ENCODE measurements at regions not wholly inside any gene's neighbourhood (a gene's known extent, or its start where the extent isn't known, plus 50 kb on each side); places are given as distances from the start of the nearest gene placed in this dataset.
A peak's percentile ranks its signal among the peaks of the same experiment; 100 is the strongest.

- Histone ChIP-seq H3K27ac (peak overlapping the region in 2 of 5 donors; percentile 30 to 34), H3K36me3 (no peaks in the 10 kb centered on the region), H3K9me3 (no peaks in the 10 kb centered on the region), H3K27me3 (no peaks in the 10 kb centered on the region), H3K4me3 (no peak overlapping the region), H3K4me1 (peaks cover 0 to 33% (median 16%) of the 10 kb centered on the region in 4 donors)
- intact Hi-C loops (cut with DNase I; ENCODE audit: low total_unique reads): no loop called here
- peak in 4 of 7 experiments; percentile 42 to 51 (median 47) for TF ChIP-seq CTCF (IDR thresholded peaks at IDR 0.05)
- no peak for TF ChIP-seq EP300 (IDR thresholded peaks at IDR 0.05)
- TF ChIP-seq POLR2A (IDR thresholded peaks at IDR 0.05): no peak
- no peak for TF ChIP-seq POLR2AphosphoS5 (IDR thresholded peaks at IDR 0.05)
- peak in 1 of 2 donors; percentile 50 for DNase-seq
These were observed 52.1 kb downstream of the MPP7 start for GRCh38 chr10:28250782-28251181.

GRCh38 chr10:28250358-28250757 is 52.5 kb downstream of the MPP7 start:
- Histone ChIP-seq H3K4me1 (peaks cover 0 to 33% (median 15%) of the 10 kb centered on the region in 4 donors), H3K36me3 (no peaks in the 10 kb centered on the region), H3K9me3 (no peaks in the 10 kb centered on the region), H3K27ac (no peak overlapping the region), H3K4me3 (no peak overlapping the region), H3K27me3 (no peaks in the 10 kb centered on the region)
- intact Hi-C loops (cut with DNase I; ENCODE audit: low total_unique reads): no loop called here
- TF ChIP-seq EP300 (IDR thresholded peaks at IDR 0.05) (no peak), POLR2A (IDR thresholded peaks at IDR 0.05) (no peak), CTCF (IDR thresholded peaks at IDR 0.05) (no peak), POLR2AphosphoS5 (IDR thresholded peaks at IDR 0.05) (no peak)
- 70 to 85% (median 80%) methylated on average over 4 of the region's 4 CpGs for WGBS, 5 donors
- DNase-seq: no peak

GRCh38 chr10:28249512-28249911 is 53.4 kb downstream of the MPP7 start:
- H3K27me3 ChIP-seq: no peaks in the 10 kb centered on the region
- H3K36me3 ChIP-seq: no peaks in the 10 kb centered on the region
- peaks cover 0 to 27% (median 9%) of the 10 kb centered on the region in 4 donors for H3K4me1 ChIP-seq
- no peak for TF ChIP-seq POLR2A (IDR thresholded peaks at IDR 0.05)
- no peak for TF ChIP-seq EP300 (IDR thresholded peaks at IDR 0.05)
- no peak for TF ChIP-seq CTCF (IDR thresholded peaks at IDR 0.05)
- no peak for TF ChIP-seq POLR2AphosphoS5 (IDR thresholded peaks at IDR 0.05)
- H3K27ac ChIP-seq: no peak overlapping the region
- intact Hi-C loops (cut with DNase I; ENCODE audit: low total_unique reads): loop anchor here (5.0 kb wide), 1 partner anchor 138 kb away; no protein-coding TSS in a partner anchor
- no peak overlapping the region for H3K4me3 ChIP-seq
- 53 to 81% (median 68%) methylated on average over 6 of the region's 6 CpGs for WGBS, 5 donors
- no peak for DNase-seq
- H3K9me3 ChIP-seq: no peaks in the 10 kb centered on the region

- Histone ChIP-seq H3K36me3 (no peaks in the 10 kb centered on the region), H3K4me3 (no peak overlapping the region), H3K9me3 (no peaks in the 10 kb centered on the region), H3K27me3 (no peaks in the 10 kb centered on the region), H3K27ac (no peak overlapping the region), H3K4me1 (peaks cover 0 to 18% (median 6%) of the 10 kb centered on the region in 4 donors)
- TF ChIP-seq CTCF (IDR thresholded peaks at IDR 0.05) (no peak), POLR2AphosphoS5 (IDR thresholded peaks at IDR 0.05) (no peak), EP300 (IDR thresholded peaks at IDR 0.05) (no peak), POLR2A (IDR thresholded peaks at IDR 0.05) (no peak)
- peak in 1 of 2 donors; percentile 40 for DNase-seq
- 51 to 70% (median 59%) methylated on average over 8 of the region's 8 CpGs for WGBS, 5 donors
- intact Hi-C loops (cut with DNase I; ENCODE audit: low total_unique reads): loop anchor here (5.0 kb wide), 1 partner anchor 139 kb away; no protein-coding TSS in a partner anchor
These were observed 54.8 kb downstream of the MPP7 start for GRCh38 chr10:28248092-28248491.
